HG03103 (cell line): ENCODE measurements at regions not wholly inside any gene's neighbourhood (a gene's known extent, or its start where the extent isn't known, plus 50 kb on each side); places are given as distances from the start of the nearest gene placed in this dataset.

Experiments used
- ATAC-seq: cut with Tn5 transposase; IDR thresholded peaks from one replicate; pipeline ENCODE4 v1.9.1; 2021; ENCODE audit warnings: low read depth; ENCODE audit not compliant: unreplicated experiment

GRCh38 chr18:61209801-61210200 is 123.4 kb upstream of the CDH20 start:
- no peak for ATAC-seq

GRCh38 chr18:61216051-61216450 is 117.2 kb upstream of the CDH20 start:
- no peak for ATAC-seq

- no peak for ATAC-seq
Observed at GRCh38 chr18:61222206-61222605, 111.0 kb upstream of the CDH20 start.

- ATAC-seq: no peak
Observed at GRCh38 chr18:61225336-61225735, 107.9 kb upstream of the CDH20 start.

- no peak for ATAC-seq
Observed at GRCh38 chr18:61236356-61237057, 96.7 kb upstream of the CDH20 start.

- no peak for ATAC-seq
Observed at GRCh38 chr18:61237529-61237928, 95.7 kb upstream of the CDH20 start.

GRCh38 chr18:61239051-61239450 is 94.2 kb upstream of the CDH20 start:
- ATAC-seq: no peak

- ATAC-seq: no peak
Observed at GRCh38 chr18:61241260-61241853, 91.9 kb upstream of the CDH20 start.

GRCh38 chr18:61244632-61245031 is 88.6 kb upstream of the CDH20 start:
- ATAC-seq: no peak

- ATAC-seq: no peak
Observed at GRCh38 chr18:61245276-61245675, 88.0 kb upstream of the CDH20 start.

- ATAC-seq: no peak
Observed at GRCh38 chr18:61248589-61248988, 84.6 kb upstream of the CDH20 start.

GRCh38 chr18:61256291-61256690 is 76.9 kb upstream of the CDH20 start:
- ATAC-seq: no peak

- ATAC-seq: no peak
Observed at GRCh38 chr18:61261870-61262269, 71.4 kb upstream of the CDH20 start.

- ATAC-seq: no peak
Observed at GRCh38 chr18:61272793-61273192, 60.4 kb upstream of the CDH20 start.

GRCh38 chr18:61273533-61273932 is 59.7 kb upstream of the CDH20 start:
- no peak for ATAC-seq

- ATAC-seq: no peak
Observed at GRCh38 chr18:61274416-61274960, 58.7 kb upstream of the CDH20 start.

- no peak for ATAC-seq
Observed at GRCh38 chr18:61277808-61278207, 55.4 kb upstream of the CDH20 start.

- no peak for ATAC-seq
Observed at GRCh38 chr18:61281431-61281830, 51.8 kb upstream of the CDH20 start.

- no peak for ATAC-seq
Observed at GRCh38 chr18:61282926-61283325, 50.3 kb upstream of the CDH20 start.
